Upper lobe of left lung (tissue), 6 donors: ENCODE measurements at regions not wholly inside any gene's neighbourhood (a gene's known extent, or its start where the extent isn't known, plus 50 kb on each side); places are given as distances from the start of the nearest gene placed in this dataset.

Experiments used
- ATAC-seq, 2 donors: fragments of 200-7000 bp; cut with Tn5 transposase; one replicate each; pipeline ENCODE4 v1.9.1; 2022; ENCODE audit warnings: mild to moderate bottlenecking in 2 of 2, moderate library complexity in 2 of 2; ENCODE audit not compliant: low FRiP score in 2 of 2
- DNase-seq, 2 donors: peaks; one replicate each; pipeline ENCODE4 v3.0.0-alpha.2; 2019 to 2020
- H3K27ac ChIP-seq, 4 donors: fragments of 200-600 bp; sonication (generic); one replicate each; pipeline ENCODE4 v1.5.1; 2016 to 2019
- H3K27me3 ChIP-seq, 4 donors: fragments of 200-600 bp; sonication (generic); one replicate each; pipeline ENCODE4 v1.5.1; 2017 to 2019
- H3K36me3 ChIP-seq, 4 donors: fragments of 200-600 bp; sonication (generic); one replicate each; pipeline ENCODE4 v1.5.1; 2016 to 2019
- H3K4me1 ChIP-seq, 4 donors: fragments of 200-600 bp; sonication (generic); one replicate each; pipeline ENCODE4 v1.5.1; 2018 to 2019
- H3K4me3 ChIP-seq, 4 donors: fragments of 200-600 bp; sonication (generic); one replicate each; pipeline ENCODE4 v1.5.1; 2017 to 2019; ENCODE audit warnings: mild to moderate bottlenecking in 2 of 4, moderate library complexity in 1 of 4
- H3K9me3 ChIP-seq, 4 donors: fragments of 200-600 bp; sonication (generic); one replicate each; pipeline ENCODE4 v1.5.1; 2018 to 2019
- CTCF ChIP-seq, 6 experiments: fragments of 450-650 bp in 4 of 6; fragments of 200-600 bp in 2 of 6; sonication (generic) in 2 of 6; IDR thresholded peaks; one replicate each; pipeline ENCODE4 v1.5.1; 2016 to 2019; ENCODE audit warnings: antibody characterized with exemption in 6 of 6
- EP300 ChIP-seq, 4 donors: sonication (generic); formaldehyde crosslinking; IDR thresholded peaks; one replicate each; pipeline ENCODE4 v1.5.1; 2017; ENCODE audit warnings: antibody characterized with exemption in 4 of 4, control low read depth in 2 of 4
- POLR2A ChIP-seq, 4 donors: fragments of 450-650 bp; IDR thresholded peaks; one replicate each; pipeline ENCODE4 v1.5.1; 2016 to 2017; ENCODE audit warnings: antibody characterized with exemption in 4 of 4, mild to moderate bottlenecking in 2 of 4
- POLR2AphosphoS5 ChIP-seq, 2 donors: sonication (generic); formaldehyde crosslinking; IDR thresholded peaks; one replicate each; pipeline ENCODE4 v1.5.1; 2017; ENCODE audit warnings: antibody characterized with exemption in 2 of 2
- WGBS, 2 donors: methylation state at CpG; one replicate each; pipeline ENCODE4 v1.1.5; 2017 to 2018; 5-methylcytosine and 5-hydroxymethylcytosine counted together
- donor health status: DM: no; HTN: no; CAD: no; lungs with moderate emphysema.
- donor health status: DM: no; HTN: yes; CAD: no; lungs with severe emphysema.

- Histone ChIP-seq H3K4me1 (peaks cover 0 to 15% (median 2%) of the 10 kb centered on the region in 4 donors), H3K9me3 (no peaks in the 10 kb centered on the region), H3K27me3 (no peaks in the 10 kb centered on the region), H3K36me3 (no peaks in the 10 kb centered on the region), H3K27ac (no peak overlapping the region), H3K4me3 (no peak overlapping the region)
- DNase-seq (no peak), ATAC-seq (no peak)
- TF ChIP-seq CTCF (IDR thresholded peaks at IDR 0.05) (no peak), POLR2A (IDR thresholded peaks at IDR 0.05) (no peak), EP300 (IDR thresholded peaks at IDR 0.05) (no peak), POLR2AphosphoS5 (IDR thresholded peaks at IDR 0.05) (no peak)
- WGBS, 2 donors: 86 to 88% methylated on average over 12 to 13 of the region's 13 CpGs
These were observed 145.5 kb upstream of the FOXF1 start for GRCh38 chr16:86364653-86365380.

- WGBS, 2 donors: 69 to 71% methylated on average over 18 to 19 of the region's 19 CpGs
- H3K27me3 ChIP-seq: no peaks in the 10 kb centered on the region
- no peak for ATAC-seq
- DNase-seq: no peak
- no peaks in the 10 kb centered on the region for H3K36me3 ChIP-seq
- H3K4me3 ChIP-seq: no peak overlapping the region
- peaks cover 0 to 15% (median 2%) of the 10 kb centered on the region in 4 donors for H3K4me1 ChIP-seq
- no peak overlapping the region for H3K27ac ChIP-seq
- H3K9me3 ChIP-seq: no peaks in the 10 kb centered on the region
- TF ChIP-seq POLR2AphosphoS5 (IDR thresholded peaks at IDR 0.05) (no peak), CTCF (IDR thresholded peaks at IDR 0.05) (no peak), POLR2A (IDR thresholded peaks at IDR 0.05) (no peak), EP300 (IDR thresholded peaks at IDR 0.05) (no peak)
These were observed 144.6 kb upstream of the FOXF1 start for GRCh38 chr16:86365513-86366273.

- no peaks in the 10 kb centered on the region for H3K36me3 ChIP-seq
- no peak for TF ChIP-seq POLR2AphosphoS5 (IDR thresholded peaks at IDR 0.05)
- H3K4me1 ChIP-seq: peaks cover 0 to 15% (median 2%) of the 10 kb centered on the region in 4 donors
- ATAC-seq (no peak), DNase-seq (no peak)
- WGBS, 2 donors: 6 to 18% methylated on average over 1 of the region's 1 CpG
- no peaks in the 10 kb centered on the region for H3K9me3 ChIP-seq
- H3K4me3 ChIP-seq: no peak overlapping the region
- H3K27ac ChIP-seq: no peak overlapping the region
- peaks cover 0 to 4% (median 0%) of the 10 kb centered on the region in 4 donors for H3K27me3 ChIP-seq
These were observed 143.8 kb upstream of the FOXF1 start for GRCh38 chr16:86366481-86366880.

GRCh38 chr16:86367291-86368072 is 142.8 kb upstream of the FOXF1 start:
- DNase-seq: no peak
- Histone ChIP-seq H3K27me3 (peaks cover 0 to 9% (median 0%) of the 10 kb centered on the region in 4 donors), H3K4me3 (no peak overlapping the region), H3K27ac (peak overlapping the region in 1 of 4 donors; percentile 14), H3K9me3 (no peaks in the 10 kb centered on the region), H3K36me3 (no peaks in the 10 kb centered on the region), H3K4me1 (peaks cover 0 to 15% (median 2%) of the 10 kb centered on the region in 4 donors)
- WGBS, 2 donors: 46 to 47% methylated on average over 11 to 12 of the region's 12 CpGs
- no peak for TF ChIP-seq POLR2A (IDR thresholded peaks at IDR 0.05)
- TF ChIP-seq EP300 (IDR thresholded peaks at IDR 0.05): no peak
- no peak for TF ChIP-seq CTCF (IDR thresholded peaks at IDR 0.05)
- no peak for TF ChIP-seq POLR2AphosphoS5 (IDR thresholded peaks at IDR 0.05)
- no peak for ATAC-seq

- 77 to 85% methylated on average over 12 of the region's 12 CpGs for WGBS, 2 donors
- ATAC-seq (no peak), DNase-seq (no peak)
- Histone ChIP-seq H3K4me1 (peaks cover 0 to 15% (median 2%) of the 10 kb centered on the region in 4 donors), H3K27ac (no peak overlapping the region), H3K36me3 (no peaks in the 10 kb centered on the region), H3K9me3 (no peaks in the 10 kb centered on the region), H3K27me3 (peaks cover 0 to 9% (median 0%) of the 10 kb centered on the region in 4 donors), H3K4me3 (no peak overlapping the region)
- TF ChIP-seq POLR2A (IDR thresholded peaks at IDR 0.05) (no peak), POLR2AphosphoS5 (IDR thresholded peaks at IDR 0.05) (no peak), CTCF (IDR thresholded peaks at IDR 0.05) (no peak), EP300 (IDR thresholded peaks at IDR 0.05) (no peak)
These were observed 142.1 kb upstream of the FOXF1 start for GRCh38 chr16:86368261-86368660.
